Left ventricle myocardium inferior (tissue), 1 donor: ENCODE measurements at regions not wholly inside any gene's neighbourhood (a gene's known extent, or its start where the extent isn't known, plus 50 kb on each side); places are given as distances from the start of the nearest gene placed in this dataset.
"Not testable (repeated sequence)": the region's sequence is repeated elsewhere in the genome, so short reads cannot be mapped to it uniquely, and the experiment has no call there.

ENCODE experiments used
- DNase-seq: peaks from one replicate; pipeline ENCODE4 v3.0.0-alpha.2; 2020
- H3K27ac ChIP-seq: fragments of 200-600 bp; replicated peaks from 2 replicates; pipeline ENCODE4 v1.8.0; 2021
- H3K27me3 ChIP-seq: fragments of 200-600 bp; 2 replicates; pipeline ENCODE4 v1.8.0; 2021; ENCODE audit warnings: low read depth
- H3K36me3 ChIP-seq: fragments of 200-600 bp; 2 replicates; pipeline ENCODE4 v1.8.0; 2021
- H3K4me1 ChIP-seq: fragments of 200-600 bp; 2 replicates; pipeline ENCODE4 v1.8.0; 2021
- H3K4me3 ChIP-seq: fragments of 200-600 bp; 2 replicates; pipeline ENCODE4 v1.8.0; 2021; ENCODE audit warnings: mild to moderate bottlenecking, moderate library complexity
- H3K9me3 ChIP-seq: fragments of 200-600 bp; replicated peaks from 2 replicates; pipeline ENCODE4 v1.8.0; 2021
- intact Hi-C: fragments of 100-400 bp; cut with micrococcal nuclease; formaldehyde crosslinking; loops from one replicate; pipeline ENCODE4 v1.11.0; 2022
- TF ChIP-seq, protein P1 (sequence below): fragments of 200-600 bp; IDR thresholded peaks from 2 replicates; pipeline ENCODE4 v1.8.0; 2021; ENCODE audit warnings: antibody characterized with exemption, mild to moderate bottlenecking, borderline replicate concordance
- donor health status: DM: no; HTN: yes; CAD: no; lungs with severe emphysema.

DNA sequence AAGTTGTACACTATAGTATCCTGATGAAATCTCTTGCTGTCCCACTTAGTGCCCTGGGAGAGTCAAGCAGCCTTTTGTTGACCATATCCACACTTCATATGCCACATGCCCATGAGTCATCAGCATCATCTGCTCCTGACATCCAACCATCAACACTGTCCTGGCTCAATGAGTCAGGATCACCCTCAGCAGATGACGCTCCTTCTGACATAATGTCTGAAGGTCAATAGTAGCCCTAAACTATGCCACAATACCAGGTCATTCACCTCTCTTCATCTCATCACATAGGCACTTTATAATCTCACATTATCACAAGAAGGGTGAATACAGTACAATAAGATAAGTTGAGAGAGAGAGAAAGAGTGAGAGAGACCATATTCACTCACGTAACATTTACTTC is 369.0 kb upstream of the FAR2 start:
- Histone ChIP-seq H3K4me3 (no peak overlapping the region), H3K27ac (no peak overlapping the region), H3K36me3 (no peaks in the 10 kb centered on the region), H3K9me3 (no peaks in the 10 kb centered on the region), H3K4me1 (peaks cover 6% of the 10 kb centered on the region), H3K27me3 (no peaks in the 10 kb centered on the region)
- TF ChIP-seq, protein P1, sequence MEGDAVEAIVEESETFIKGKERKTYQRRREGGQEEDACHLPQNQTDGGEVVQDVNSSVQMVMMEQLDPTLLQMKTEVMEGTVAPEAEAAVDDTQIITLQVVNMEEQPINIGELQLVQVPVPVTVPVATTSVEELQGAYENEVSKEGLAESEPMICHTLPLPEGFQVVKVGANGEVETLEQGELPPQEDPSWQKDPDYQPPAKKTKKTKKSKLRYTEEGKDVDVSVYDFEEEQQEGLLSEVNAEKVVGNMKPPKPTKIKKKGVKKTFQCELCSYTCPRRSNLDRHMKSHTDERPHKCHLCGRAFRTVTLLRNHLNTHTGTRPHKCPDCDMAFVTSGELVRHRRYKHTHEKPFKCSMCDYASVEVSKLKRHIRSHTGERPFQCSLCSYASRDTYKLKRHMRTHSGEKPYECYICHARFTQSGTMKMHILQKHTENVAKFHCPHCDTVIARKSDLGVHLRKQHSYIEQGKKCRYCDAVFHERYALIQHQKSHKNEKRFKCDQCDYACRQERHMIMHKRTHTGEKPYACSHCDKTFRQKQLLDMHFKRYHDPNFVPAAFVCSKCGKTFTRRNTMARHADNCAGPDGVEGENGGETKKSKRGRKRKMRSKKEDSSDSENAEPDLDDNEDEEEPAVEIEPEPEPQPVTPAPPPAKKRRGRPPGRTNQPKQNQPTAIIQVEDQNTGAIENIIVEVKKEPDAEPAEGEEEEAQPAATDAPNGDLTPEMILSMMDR = no peak
- DNase-seq = no peak
- intact Hi-C loops = no loop called here

DNA sequence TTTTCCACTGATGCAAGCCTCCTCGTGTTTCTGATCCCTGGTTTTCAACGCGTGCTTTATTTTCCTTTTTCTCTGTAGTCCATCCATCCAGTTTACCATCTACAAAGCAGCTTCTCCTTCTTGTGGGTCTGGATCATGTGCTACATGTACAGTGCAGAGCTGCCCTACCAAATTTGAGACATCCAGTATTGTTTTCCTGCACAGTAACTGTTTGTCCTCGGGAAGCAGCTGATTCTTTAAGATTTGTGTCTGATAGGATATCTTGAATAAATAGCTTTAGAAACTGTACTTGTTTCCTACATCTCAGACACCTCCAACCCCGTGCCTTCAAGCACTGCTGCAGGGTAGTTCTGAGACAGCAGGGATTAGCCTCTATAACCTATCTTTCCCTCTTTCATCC is 368.1 kb upstream of the FAR2 start:
- Histone ChIP-seq H3K9me3 (no peaks in the 10 kb centered on the region), H3K4me3 (no peak overlapping the region), H3K36me3 (no peaks in the 10 kb centered on the region), H3K4me1 (peaks cover 6% of the 10 kb centered on the region), H3K27ac (no peak overlapping the region), H3K27me3 (no peaks in the 10 kb centered on the region)
- TF ChIP-seq, protein P1 = no peak
- intact Hi-C loops = no loop called here
- no peak for DNase-seq

DNA sequence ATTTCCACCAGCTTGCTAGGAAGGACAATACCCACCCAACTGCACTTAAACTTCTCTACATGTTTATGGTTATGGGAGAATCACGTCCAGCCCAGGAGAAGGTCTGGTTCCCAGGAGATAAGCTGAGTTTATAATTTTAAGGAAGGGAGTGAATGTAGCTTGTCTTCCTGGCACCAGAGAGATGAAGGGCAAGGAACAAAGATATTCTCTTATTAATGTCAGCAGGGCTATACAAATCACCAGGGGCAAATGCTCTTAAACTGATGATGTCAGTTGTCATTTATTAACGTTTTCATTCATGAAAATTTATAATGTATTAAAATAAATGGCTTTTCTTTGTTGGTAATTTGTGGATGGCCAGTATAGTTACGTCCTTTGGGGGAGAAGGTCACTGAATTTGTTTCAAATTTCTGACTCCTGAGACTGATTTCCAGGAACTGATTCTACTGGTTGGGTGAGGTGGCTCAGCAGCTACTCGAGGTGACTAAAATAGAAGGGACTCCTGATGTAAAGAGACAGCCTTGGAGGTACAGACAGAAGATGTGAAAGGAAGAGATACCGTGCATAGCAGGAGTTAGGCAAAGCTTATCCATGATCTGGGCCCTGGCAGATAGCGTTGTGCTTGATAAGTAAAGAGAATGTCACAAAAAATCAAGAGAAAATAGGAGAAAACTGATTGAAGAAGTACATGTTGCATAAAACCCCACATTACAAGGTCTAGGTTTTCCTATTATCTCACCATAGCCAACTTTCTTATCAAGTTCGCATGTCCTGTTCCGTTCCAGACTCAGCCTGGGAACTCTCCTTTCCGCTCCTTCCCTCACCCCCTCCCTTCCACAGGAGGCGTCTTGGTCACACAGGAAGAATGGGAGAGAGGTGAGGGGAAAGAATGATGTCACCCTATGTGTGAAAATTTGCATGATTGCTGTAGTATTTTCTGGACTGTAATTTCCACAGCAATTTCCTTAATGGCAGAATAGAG is 367.1 kb upstream of the FAR2 start:
- TF ChIP-seq, protein P1 = no peak
- H3K4me1 ChIP-seq = peaks cover 6% of the 10 kb centered on the region
- no peaks in the 10 kb centered on the region for H3K27me3 ChIP-seq
- H3K27ac ChIP-seq = peak overlapping the region; percentile 18
- DNase-seq = no peak
- H3K9me3 ChIP-seq = no peaks in the 10 kb centered on the region
- intact Hi-C loops = no loop called here
- no peak overlapping the region for H3K4me3 ChIP-seq
- no peaks in the 10 kb centered on the region for H3K36me3 ChIP-seq

DNA sequence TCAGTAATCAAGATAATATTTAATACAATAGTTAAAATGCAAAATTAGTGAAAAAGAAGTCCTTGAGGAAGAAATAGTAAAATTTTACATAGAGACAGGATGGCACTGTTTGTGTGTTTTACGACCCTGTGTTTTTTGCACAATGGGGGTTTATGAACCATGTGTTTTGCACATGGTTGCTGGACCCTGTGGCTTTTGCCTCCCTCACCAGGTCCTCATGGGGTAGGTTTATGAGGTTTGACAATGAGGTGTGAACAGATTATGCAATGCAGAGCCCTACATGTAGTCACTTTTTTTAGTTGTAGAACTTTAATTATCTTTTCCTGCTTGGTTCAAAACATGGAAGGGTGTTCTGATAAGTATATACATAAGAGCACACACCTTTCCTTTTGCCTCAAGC is 366.3 kb upstream of the FAR2 start:
- peaks cover 6% of the 10 kb centered on the region for H3K4me1 ChIP-seq
- no peak overlapping the region for H3K4me3 ChIP-seq
- TF ChIP-seq, protein P1 = no peak
- DNase-seq = no peak
- H3K27ac ChIP-seq = no peak overlapping the region
- H3K36me3 ChIP-seq = no peaks in the 10 kb centered on the region
- intact Hi-C loops = no loop called here
- H3K9me3 ChIP-seq = no peaks in the 10 kb centered on the region
- H3K27me3 ChIP-seq = no peaks in the 10 kb centered on the region

DNA sequence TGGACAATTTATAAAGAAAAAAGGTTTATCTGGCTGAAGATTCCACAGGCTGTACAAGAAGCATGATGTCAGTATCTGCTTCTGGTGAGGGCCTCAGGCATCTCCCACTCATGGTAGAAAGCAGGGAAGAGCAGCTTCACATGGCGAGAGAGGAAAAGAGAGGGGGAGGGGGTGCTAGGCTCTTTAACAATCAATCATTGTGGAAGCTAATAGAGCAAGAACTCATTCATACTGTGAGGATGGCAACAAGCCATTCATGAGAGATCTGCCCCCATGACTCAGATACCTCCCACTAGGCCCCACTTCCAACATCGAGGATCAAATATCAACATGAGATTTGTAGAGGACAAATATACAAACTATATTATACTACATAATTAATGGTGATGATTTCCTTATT is 361.9 kb upstream of the FAR2 start:
- no peaks in the 10 kb centered on the region for H3K9me3 ChIP-seq
- H3K27me3 ChIP-seq = no peaks in the 10 kb centered on the region
- H3K4me3 ChIP-seq = no peak overlapping the region
- TF ChIP-seq, protein P1 = no peak
- no peaks in the 10 kb centered on the region for H3K4me1 ChIP-seq
- intact Hi-C loops = no loop called here
- H3K36me3 ChIP-seq = no peaks in the 10 kb centered on the region
- no peak for DNase-seq
- no peak overlapping the region for H3K27ac ChIP-seq

DNA sequence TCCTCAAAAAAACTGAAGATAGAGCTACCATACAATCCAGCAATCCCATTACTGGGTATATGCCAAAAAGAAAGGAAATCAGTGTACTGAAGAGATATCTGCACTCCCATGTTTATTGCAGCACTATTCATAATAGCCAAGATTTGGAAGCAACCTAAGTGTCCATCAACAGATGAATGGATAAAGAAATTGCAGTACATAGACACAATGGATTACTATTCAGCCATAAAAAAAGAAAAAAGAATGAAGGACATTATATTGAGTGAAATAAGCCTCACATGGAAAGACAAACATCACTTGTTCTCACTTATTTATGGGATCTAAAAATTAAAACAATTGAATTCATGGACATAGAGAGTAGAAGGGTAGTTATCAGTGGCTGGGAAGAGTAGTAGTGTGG is 360.8 kb upstream of the FAR2 start:
- H3K9me3 ChIP-seq, DNase-seq, H3K4me1 ChIP-seq, intact Hi-C loops, H3K36me3 ChIP-seq, H3K27ac ChIP-seq, H3K4me3 ChIP-seq, H3K27me3 ChIP-seq: not testable (repeated sequence)
